ENCODE measurements at regions not wholly inside any gene's neighbourhood (a gene's known extent, or its start where the extent isn't known, plus 50 kb on each side); places are given as distances from the start of the nearest gene placed in this dataset.

DNA sequence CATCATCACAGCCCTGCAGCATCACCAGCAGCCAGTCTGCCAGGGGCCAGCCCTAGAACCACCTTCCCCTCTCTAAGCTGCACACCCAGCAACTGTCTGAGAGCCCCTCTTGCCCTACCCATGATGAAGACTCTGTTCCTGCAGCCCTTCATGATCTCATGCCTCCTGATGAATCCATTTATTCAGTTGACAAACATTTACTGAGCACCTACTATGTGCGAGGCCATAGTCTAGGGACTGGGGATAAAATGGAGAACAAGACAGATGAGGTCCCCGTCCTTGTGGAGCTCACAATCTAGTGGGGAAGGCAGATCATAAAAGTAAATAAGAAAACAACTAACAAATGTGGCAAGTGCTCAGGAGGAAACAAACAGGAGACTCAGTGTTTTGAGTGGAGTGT is 96.3 kb downstream of the PCDH1 start:
- DNase-seq = no peak
- peaks cover 0 to 12% (median 0%) of the 10 kb centered on the region in 7 donors for H3K27me3 ChIP-seq (replicated peaks in 1 of 7)
- no peak overlapping the region for H3K4me3 ChIP-seq
- H3K27ac ChIP-seq = no peak overlapping the region
- H3K4me1 ChIP-seq = no peaks in the 10 kb centered on the region
- no peak for TF ChIP-seq POLR2A (IDR thresholded peaks at IDR 0.05)
- no peak for TF ChIP-seq POLR2AphosphoS5 (IDR thresholded peaks at IDR 0.05)
- no peak for TF ChIP-seq CTCF (IDR thresholded peaks at IDR 0.05 in 8 of 11, conservative IDR thresholded peaks at IDR 0.05 in 3 of 11)
- H3K9me3 ChIP-seq = no peaks in the 10 kb centered on the region
- intact Hi-C loops (cut with DNase I; ENCODE audit: low total_unique reads) = no loop called here
- no peaks in the 10 kb centered on the region for H3K36me3 ChIP-seq
- WGBS, 5 donors = 79 to 95% (median 90%) methylated on average over 2 of the region's 2 CpGs

DNA sequence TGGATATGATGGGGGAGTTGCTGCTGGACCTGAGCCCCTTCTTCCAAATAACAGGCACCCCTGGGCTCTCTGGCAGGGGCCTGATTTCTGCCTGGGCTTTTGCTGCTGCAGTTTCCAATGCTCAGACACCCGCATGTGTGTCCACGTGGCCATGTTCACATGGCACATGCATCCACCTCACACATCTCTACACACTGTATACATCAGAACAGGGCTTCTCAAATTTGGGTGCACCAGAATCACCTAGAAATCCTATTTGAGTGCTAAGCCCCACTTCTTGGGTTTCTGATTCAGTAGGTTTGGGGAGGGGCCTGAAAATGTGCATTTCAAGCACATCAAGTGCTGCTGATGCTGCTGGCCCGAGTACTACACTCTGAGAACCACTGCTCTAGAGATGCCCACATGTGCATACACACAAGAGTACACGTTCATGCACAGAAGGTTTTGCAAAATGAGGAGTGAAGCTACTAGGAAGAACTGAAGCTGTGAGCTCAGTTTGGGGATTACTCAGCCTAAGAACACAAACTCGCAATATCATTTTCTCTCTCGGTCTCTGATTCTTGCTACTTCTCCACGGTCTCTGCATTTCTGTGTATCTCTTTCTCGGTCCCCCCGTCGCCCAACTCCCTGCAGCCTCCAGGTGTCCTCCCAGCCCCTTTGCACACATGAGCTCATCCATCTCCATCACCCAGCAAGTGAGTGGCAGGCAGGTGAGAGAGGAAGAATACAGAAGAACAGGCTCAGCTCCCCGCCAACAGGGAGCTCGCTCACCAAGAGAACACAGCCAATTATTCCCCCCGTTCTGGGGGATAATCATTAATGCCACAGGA is 97.0 kb downstream of the PCDH1 start:
- 70 to 87% (median 78%) methylated on average over 13 of the region's 13 CpGs for WGBS, 5 donors
- H3K27me3 ChIP-seq (replicated peaks in 1 of 7) = peaks cover 0 to 9% (median 0%) of the 10 kb centered on the region in 7 donors
- H3K27ac ChIP-seq = no peak overlapping the region
- TF ChIP-seq CTCF (IDR thresholded peaks at IDR 0.05 in 8 of 11, conservative IDR thresholded peaks at IDR 0.05 in 3 of 11) (no peak), POLR2AphosphoS5 (IDR thresholded peaks at IDR 0.05) (no peak), POLR2A (IDR thresholded peaks at IDR 0.05) (no peak)
- H3K36me3 ChIP-seq = no peaks in the 10 kb centered on the region
- no peak overlapping the region for H3K4me3 ChIP-seq
- no peak for DNase-seq
- H3K4me1 ChIP-seq = no peaks in the 10 kb centered on the region
- no peaks in the 10 kb centered on the region for H3K9me3 ChIP-seq
- intact Hi-C loops (cut with DNase I; ENCODE audit: low total_unique reads) = no loop called here

DNA sequence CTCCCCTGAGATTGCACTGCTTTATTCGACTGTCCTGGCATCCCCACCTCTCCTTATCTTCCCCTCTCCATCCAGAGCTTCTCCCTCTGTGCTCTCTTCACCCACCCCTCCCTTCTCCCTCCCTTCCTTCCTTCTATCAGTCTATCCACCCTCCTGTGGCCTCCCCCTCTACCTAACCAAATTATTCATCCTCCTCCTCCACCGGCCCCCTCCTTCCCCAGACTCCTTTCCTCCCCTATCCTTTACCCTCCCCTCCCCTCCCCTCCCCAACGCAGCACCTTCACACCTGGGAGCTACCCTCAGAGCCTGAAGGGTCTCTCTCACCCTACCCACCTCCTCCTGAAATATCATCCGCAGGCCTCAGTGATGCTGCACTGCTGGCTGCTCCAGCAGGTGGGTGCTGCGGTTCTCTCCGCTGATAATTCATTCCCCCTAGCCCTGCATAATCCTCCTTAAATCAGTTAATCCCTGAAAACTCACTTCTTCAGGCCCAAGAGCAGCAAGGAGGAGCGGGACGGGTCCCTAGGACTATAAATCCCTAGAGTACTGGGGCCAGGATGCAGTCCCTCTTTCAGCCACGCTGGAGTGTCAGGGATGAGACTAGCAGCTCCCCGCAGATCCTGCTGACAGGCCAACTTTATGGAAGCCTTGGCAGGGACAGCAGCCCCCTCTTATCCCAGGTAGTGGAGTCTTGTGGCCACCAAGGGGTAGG is 97.8 kb downstream of the PCDH1 start:
- no peak for DNase-seq
- Histone ChIP-seq H3K4me1 (no peaks in the 10 kb centered on the region), H3K27me3 (replicated peaks in 1 of 7) (peaks cover 0 to 9% (median 0%) of the 10 kb centered on the region in 7 donors), H3K36me3 (no peaks in the 10 kb centered on the region), H3K9me3 (no peaks in the 10 kb centered on the region), H3K4me3 (no peak overlapping the region), H3K27ac (no peak overlapping the region)
- no peak for TF ChIP-seq POLR2A (IDR thresholded peaks at IDR 0.05)
- intact Hi-C loops (cut with DNase I; ENCODE audit: low total_unique reads) = no loop called here
- 74 to 83% (median 80%) methylated on average over 10 of the region's 10 CpGs for WGBS, 5 donors

GRCh38 chr5:141779503-141779973 is 97.5 kb upstream of the ARAP3 start:
- Histone ChIP-seq H3K27ac (no peak overlapping the region), H3K36me3 (no peaks in the 10 kb centered on the region), H3K4me3 (no peak overlapping the region), H3K4me1 (no peaks in the 10 kb centered on the region), H3K9me3 (no peaks in the 10 kb centered on the region), H3K27me3 (replicated peaks in 1 of 7) (peaks cover 0 to 11% (median 0%) of the 10 kb centered on the region in 7 donors)
- WGBS, 5 donors = 8 to 30% (median 26%) methylated on average over 5 of the region's 5 CpGs
- no peak for TF ChIP-seq POLR2AphosphoS5 (IDR thresholded peaks at IDR 0.05)
- TF ChIP-seq CTCF (IDR thresholded peaks at IDR 0.05 in 8 of 11, conservative IDR thresholded peaks at IDR 0.05 in 3 of 11) = no peak
- TF ChIP-seq POLR2A (IDR thresholded peaks at IDR 0.05) = no peak
- DNase-seq = no peak
- intact Hi-C loops (cut with DNase I; ENCODE audit: low total_unique reads) = no loop called here
